HG02759 (cell line): ENCODE measurements at regions not wholly inside any gene's neighbourhood (a gene's known extent, or its start where the extent isn't known, plus 50 kb on each side); places are given as distances from the start of the nearest gene placed in this dataset.

ENCODE experiments used
- ATAC-seq: cut with Tn5 transposase; IDR thresholded peaks from one replicate; pipeline ENCODE4 v1.9.1; 2021; ENCODE audit warnings: mild to moderate bottlenecking, moderate library complexity; ENCODE audit not compliant: unreplicated experiment

GRCh38 chr2:195606179-195606578, 50.8 kb upstream of the SLC39A10 start:
- ATAC-seq: no peak

- ATAC-seq: no peak
Observed at GRCh38 chr2:195604706-195605105, 52.3 kb upstream of the SLC39A10 start.

- no peak for ATAC-seq
Observed at GRCh38 chr2:195603998-195604397, 53.0 kb upstream of the SLC39A10 start.

GRCh38 chr2:195603408-195603807, 53.6 kb upstream of the SLC39A10 start:
- no peak for ATAC-seq

- no peak for ATAC-seq
Observed at GRCh38 chr2:195602687-195603086, 54.3 kb upstream of the SLC39A10 start.

- no peak for ATAC-seq
Observed at GRCh38 chr2:195601361-195601760, 55.7 kb upstream of the SLC39A10 start.

GRCh38 chr2:195600778-195601177, 56.2 kb upstream of the SLC39A10 start:
- no peak for ATAC-seq

- ATAC-seq: no peak
Observed at GRCh38 chr2:195596840-195597239, 60.2 kb upstream of the SLC39A10 start.

GRCh38 chr2:195595825-195596224, 61.2 kb upstream of the SLC39A10 start:
- ATAC-seq: no peak

- no peak for ATAC-seq
Observed at GRCh38 chr2:195594919-195595694, 61.9 kb upstream of the SLC39A10 start.

- ATAC-seq: peak; percentile 58
Observed at GRCh38 chr2:195594248-195594647, 62.8 kb upstream of the SLC39A10 start.

- ATAC-seq: no peak
Observed at GRCh38 chr2:195592105-195592504, 64.9 kb upstream of the SLC39A10 start.

- ATAC-seq: no peak
Observed at GRCh38 chr2:195590861-195591205, 66.2 kb upstream of the SLC39A10 start.

- no peak for ATAC-seq
Observed at GRCh38 chr2:195590199-195590860, 66.7 kb upstream of the SLC39A10 start.

- ATAC-seq: no peak
Observed at GRCh38 chr2:195587966-195588365, 69.1 kb upstream of the SLC39A10 start.

GRCh38 chr2:195586062-195586714, 70.8 kb upstream of the SLC39A10 start:
- no peak for ATAC-seq

GRCh38 chr2:195582188-195582587, 74.8 kb upstream of the SLC39A10 start:
- ATAC-seq: no peak

GRCh38 chr2:195579776-195580555, 77.1 kb upstream of the SLC39A10 start:
- ATAC-seq: peak; percentile 41

GRCh38 chr2:195575879-195576401, 81.1 kb upstream of the SLC39A10 start:
- ATAC-seq: peak; percentile 84

- ATAC-seq: no peak
Observed at GRCh38 chr2:195575016-195575415, 82.0 kb upstream of the SLC39A10 start.

GRCh38 chr2:195574312-195574711, 82.7 kb upstream of the SLC39A10 start:
- ATAC-seq: no peak
